ENCODE measurements at regions not wholly inside any gene's neighbourhood (a gene's known extent, or its start where the extent isn't known, plus 50 kb on each side); places are given as distances from the start of the nearest gene placed in this dataset.

- H3K4me3 ChIP-seq (ENCODE audit: low read depth, low read length) = no peak overlapping the region
- TF ChIP-seq, protein P1, sequence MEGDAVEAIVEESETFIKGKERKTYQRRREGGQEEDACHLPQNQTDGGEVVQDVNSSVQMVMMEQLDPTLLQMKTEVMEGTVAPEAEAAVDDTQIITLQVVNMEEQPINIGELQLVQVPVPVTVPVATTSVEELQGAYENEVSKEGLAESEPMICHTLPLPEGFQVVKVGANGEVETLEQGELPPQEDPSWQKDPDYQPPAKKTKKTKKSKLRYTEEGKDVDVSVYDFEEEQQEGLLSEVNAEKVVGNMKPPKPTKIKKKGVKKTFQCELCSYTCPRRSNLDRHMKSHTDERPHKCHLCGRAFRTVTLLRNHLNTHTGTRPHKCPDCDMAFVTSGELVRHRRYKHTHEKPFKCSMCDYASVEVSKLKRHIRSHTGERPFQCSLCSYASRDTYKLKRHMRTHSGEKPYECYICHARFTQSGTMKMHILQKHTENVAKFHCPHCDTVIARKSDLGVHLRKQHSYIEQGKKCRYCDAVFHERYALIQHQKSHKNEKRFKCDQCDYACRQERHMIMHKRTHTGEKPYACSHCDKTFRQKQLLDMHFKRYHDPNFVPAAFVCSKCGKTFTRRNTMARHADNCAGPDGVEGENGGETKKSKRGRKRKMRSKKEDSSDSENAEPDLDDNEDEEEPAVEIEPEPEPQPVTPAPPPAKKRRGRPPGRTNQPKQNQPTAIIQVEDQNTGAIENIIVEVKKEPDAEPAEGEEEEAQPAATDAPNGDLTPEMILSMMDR (IDR thresholded peaks at IDR 0.05; ENCODE audit: low read depth, low read length) = no peak
- DNase-seq (ENCODE audit: low read depth, low spot score) = no peak
- in situ Hi-C loops (cut with HindIII; ENCODE audit: low sequenced_read_pairs) = no loop called here
Measured at GRCh38 chr12:74722709-74723108, 185.1 kb downstream of the ATXN7L3B start.

DNA sequence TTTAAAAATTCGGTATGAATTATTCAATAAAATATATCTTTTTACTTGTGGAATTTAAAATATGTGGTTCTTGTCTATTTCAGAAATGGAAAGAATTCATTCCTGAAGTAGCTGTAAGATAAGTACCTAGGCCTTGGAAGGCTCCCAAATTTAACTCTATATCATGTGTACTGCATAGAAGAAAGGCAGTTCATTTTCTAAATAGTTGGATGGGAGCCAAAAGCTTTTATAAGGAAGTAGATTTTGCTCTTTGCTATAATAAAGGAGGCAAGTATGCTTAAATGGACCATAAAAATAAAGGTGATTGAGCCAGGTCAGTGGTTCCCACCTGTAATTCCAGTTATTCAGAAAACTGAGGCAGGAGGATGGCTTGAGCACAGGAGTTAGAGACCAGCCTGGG is 187.5 kb downstream of the ATXN7L3B start:
- TF ChIP-seq, protein P1 (IDR thresholded peaks at IDR 0.05; ENCODE audit: low read depth, low read length) = no peak
- in situ Hi-C loops (cut with HindIII; ENCODE audit: low sequenced_read_pairs) = no loop called here
- peak; percentile 62 for DNase-seq (ENCODE audit: low read depth, low spot score)
- H3K4me3 ChIP-seq (ENCODE audit: low read depth, low read length) = no peak overlapping the region

GRCh38 chr12:74728006-74728405 is 190.4 kb downstream of the ATXN7L3B start:
- H3K4me3 ChIP-seq (ENCODE audit: low read depth, low read length) = no peak overlapping the region
- TF ChIP-seq, protein P1 (IDR thresholded peaks at IDR 0.05; ENCODE audit: low read depth, low read length) = no peak
- no peak for DNase-seq (ENCODE audit: low read depth, low spot score)
- in situ Hi-C loops (cut with HindIII; ENCODE audit: low sequenced_read_pairs) = no loop called here

DNA sequence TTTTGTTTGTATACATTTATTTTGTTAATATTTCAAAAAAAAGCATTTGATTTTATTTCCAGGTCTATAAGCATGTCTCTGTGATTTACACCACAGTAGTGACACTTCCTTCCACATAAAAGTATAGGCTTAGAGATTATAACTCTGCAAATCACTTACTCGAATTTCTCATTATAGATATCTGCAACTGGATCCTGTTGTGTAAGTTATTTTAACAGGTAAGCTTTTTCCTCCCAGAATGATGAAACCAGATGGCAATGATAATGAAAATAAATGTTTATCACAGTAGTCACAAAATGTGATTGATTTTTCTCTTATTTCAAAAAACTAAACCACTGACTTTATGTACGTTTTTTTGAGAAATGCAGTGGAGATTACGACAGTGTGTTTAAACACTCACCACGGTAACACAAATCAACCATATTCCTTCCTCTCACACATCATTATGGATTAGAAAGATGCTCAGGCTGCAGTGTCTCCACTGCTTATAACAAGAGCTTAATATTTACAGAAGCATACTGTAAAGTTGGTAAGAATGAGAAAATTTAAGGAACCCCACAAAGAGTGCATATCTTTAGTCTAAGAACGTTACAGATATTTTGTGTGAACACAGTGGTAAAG is 194.6 kb downstream of the ATXN7L3B start:
- in situ Hi-C loops (cut with HindIII; ENCODE audit: low sequenced_read_pairs) = no loop called here

DNA sequence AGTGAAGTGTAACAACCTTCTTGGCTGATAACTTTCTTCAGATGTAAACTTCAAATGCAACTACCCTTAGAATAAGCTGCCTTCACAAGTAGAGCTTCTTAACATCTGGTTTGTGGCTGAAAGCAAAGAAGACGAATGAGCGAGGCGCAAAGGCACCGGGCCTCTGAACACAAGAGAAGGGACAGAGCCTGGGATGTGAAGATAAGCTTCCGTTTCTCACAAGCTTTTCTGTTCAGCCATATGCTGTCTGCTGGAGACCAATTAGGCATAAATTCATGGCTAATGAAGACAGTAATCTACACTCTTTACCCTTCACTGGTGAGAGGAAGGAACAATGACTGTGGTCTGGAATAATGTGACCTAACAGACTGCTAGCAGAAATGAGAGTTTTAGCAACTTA is 195.2 kb downstream of the ATXN7L3B start:
- no peak for DNase-seq (ENCODE audit: low read depth, low spot score)
- H3K4me3 ChIP-seq (ENCODE audit: low read depth, low read length) = no peak overlapping the region
- in situ Hi-C loops (cut with HindIII; ENCODE audit: low sequenced_read_pairs) = no loop called here
- TF ChIP-seq, protein P1 (IDR thresholded peaks at IDR 0.05; ENCODE audit: low read depth, low read length) = no peak

More for the DNA sequence above, 194.6 kb downstream of the ATXN7L3B start:
- TF ChIP-seq, protein P1 (IDR thresholded peaks at IDR 0.05; ENCODE audit: low read depth, low read length) = no peak
- DNase-seq (ENCODE audit: low read depth, low spot score) = no peak
- no peak overlapping the region for H3K4me3 ChIP-seq (ENCODE audit: low read depth, low read length)

DNA sequence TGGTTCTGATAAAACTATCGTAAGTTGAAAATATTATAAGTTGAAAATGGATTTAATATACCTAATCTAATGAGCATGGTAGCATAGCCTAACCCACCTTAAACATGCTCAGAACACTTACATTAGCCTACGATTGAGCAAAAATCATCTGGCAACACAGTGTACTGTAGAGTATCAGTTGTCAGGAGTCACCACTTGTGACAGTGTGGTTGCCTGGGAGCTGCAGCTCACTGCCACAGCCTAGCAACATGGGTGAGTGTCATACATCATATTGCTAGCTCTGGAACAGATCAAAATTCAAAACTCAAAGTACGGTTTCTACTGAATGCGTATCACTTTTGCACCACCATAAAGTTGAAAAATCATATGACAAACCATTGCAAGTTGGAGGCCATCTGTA is 203.5 kb downstream of the ATXN7L3B start:
- in situ Hi-C loops (cut with HindIII; ENCODE audit: low sequenced_read_pairs) = no loop called here
- TF ChIP-seq, protein P1 (IDR thresholded peaks at IDR 0.05; ENCODE audit: low read depth, low read length) = no peak
- DNase-seq (ENCODE audit: low read depth, low spot score) = no peak
- H3K4me3 ChIP-seq (ENCODE audit: low read depth, low read length) = no peak overlapping the region
